Lower lobe of right lung (tissue), 2 donors: ENCODE measurements at regions not wholly inside any gene's neighbourhood (a gene's known extent, or its start where the extent isn't known, plus 50 kb on each side); places are given as distances from the start of the nearest gene placed in this dataset.
A peak's percentile ranks its signal among the peaks of the same experiment; 100 is the strongest.

Experiments used
- ATAC-seq, 2 donors: fragments of 200-7000 bp; cut with Tn5 transposase; one replicate each; pipeline ENCODE4 v1.9.1; 2020 to 2022; ENCODE audit warnings: mild to moderate bottlenecking in 2 of 2, moderate library complexity in 2 of 2
- DNase-seq: peaks from one replicate; pipeline ENCODE4 v3.0.0-alpha.2; 2020
- H3K27ac ChIP-seq: fragments of 200-600 bp; one replicate; pipeline ENCODE4 v1.8.0; 2022
- H3K27me3 ChIP-seq: fragments of 200-600 bp; one replicate; pipeline ENCODE4 v1.8.0; 2022; ENCODE audit warnings: low read depth
- H3K36me3 ChIP-seq: fragments of 200-600 bp; one replicate; pipeline ENCODE4 v1.8.0; 2022; ENCODE audit warnings: mild to moderate bottlenecking
- H3K4me1 ChIP-seq: fragments of 200-600 bp; one replicate; pipeline ENCODE4 v1.8.0; 2022
- H3K4me3 ChIP-seq: fragments of 200-600 bp; one replicate; pipeline ENCODE4 v1.8.0; 2022; ENCODE audit warnings: mild to moderate bottlenecking
- H3K9me3 ChIP-seq: fragments of 200-600 bp; one replicate; pipeline ENCODE4 v1.8.0; 2022
- CTCF ChIP-seq: fragments of 200-600 bp; IDR thresholded peaks from one replicate; pipeline ENCODE4 v1.8.0; 2022; ENCODE audit warnings: antibody characterized with exemption, mild to moderate bottlenecking
- intact Hi-C: fragments of 100-400 bp; cut with DNase I; formaldehyde crosslinking; loops from one replicate; pipeline ENCODE4 v1.11.0; 2022
- donor health status: DM: no; HTN: yes; CAD: no; lungs with severe emphysema.

- ATAC-seq (peak; percentile 83 to 94), DNase-seq (no peak)
- no peak for TF ChIP-seq CTCF
- intact Hi-C loops, result no loop called here
- Histone ChIP-seq H3K4me3 (peak overlapping the region; percentile 37), H3K9me3 (no peaks in the 10 kb centered on the region), H3K4me1 (no peaks in the 10 kb centered on the region), H3K27ac (no peak overlapping the region), H3K36me3 (no peaks in the 10 kb centered on the region), H3K27me3 (no peaks in the 10 kb centered on the region)
These were observed 908.6 kb upstream of the EDIL3 start for GRCh38 chr5:85293145-85293785.

- H3K4me1 ChIP-seq, result no peaks in the 10 kb centered on the region
- TF ChIP-seq CTCF, result no peak
- DNase-seq (no peak), ATAC-seq (no peak)
- intact Hi-C loops, result no loop called here
- H3K4me3 ChIP-seq, result no peak overlapping the region
- no peaks in the 10 kb centered on the region for H3K27me3 ChIP-seq
- H3K36me3 ChIP-seq, result no peaks in the 10 kb centered on the region
- no peak overlapping the region for H3K27ac ChIP-seq
- no peaks in the 10 kb centered on the region for H3K9me3 ChIP-seq
These were observed 919.8 kb upstream of the EDIL3 start for GRCh38 chr5:85304524-85304923.

GRCh38 chr5:85305766-85306165, 921.1 kb upstream of the EDIL3 start:
- Histone ChIP-seq H3K36me3 (no peaks in the 10 kb centered on the region), H3K27me3 (no peaks in the 10 kb centered on the region), H3K4me3 (no peak overlapping the region), H3K9me3 (no peaks in the 10 kb centered on the region), H3K27ac (no peak overlapping the region), H3K4me1 (no peaks in the 10 kb centered on the region)
- DNase-seq (no peak), ATAC-seq (no peak)
- no peak for TF ChIP-seq CTCF
- intact Hi-C loops, result no loop called here

GRCh38 chr5:85311536-85311935, 926.9 kb upstream of the EDIL3 start:
- Histone ChIP-seq H3K27ac (no peak overlapping the region), H3K36me3 (no peaks in the 10 kb centered on the region), H3K27me3 (no peaks in the 10 kb centered on the region), H3K4me3 (no peak overlapping the region), H3K4me1 (no peaks in the 10 kb centered on the region), H3K9me3 (no peaks in the 10 kb centered on the region)
- intact Hi-C loops, result no loop called here
- DNase-seq (no peak), ATAC-seq (no peak)
- no peak for TF ChIP-seq CTCF

GRCh38 chr5:85320495-85320894, 935.8 kb upstream of the EDIL3 start:
- DNase-seq (no peak), ATAC-seq (no peak)
- H3K36me3 ChIP-seq, result no peaks in the 10 kb centered on the region
- H3K27me3 ChIP-seq, result no peaks in the 10 kb centered on the region
- H3K4me3 ChIP-seq, result no peak overlapping the region
- no peak overlapping the region for H3K27ac ChIP-seq
- TF ChIP-seq CTCF, result no peak
- H3K4me1 ChIP-seq, result no peaks in the 10 kb centered on the region
- no peaks in the 10 kb centered on the region for H3K9me3 ChIP-seq
- intact Hi-C loops, result no loop called here
